ENCODE measurements at regions not wholly inside any gene's neighbourhood (a gene's known extent, or its start where the extent isn't known, plus 50 kb on each side); places are given as distances from the start of the nearest gene placed in this dataset.

DNA sequence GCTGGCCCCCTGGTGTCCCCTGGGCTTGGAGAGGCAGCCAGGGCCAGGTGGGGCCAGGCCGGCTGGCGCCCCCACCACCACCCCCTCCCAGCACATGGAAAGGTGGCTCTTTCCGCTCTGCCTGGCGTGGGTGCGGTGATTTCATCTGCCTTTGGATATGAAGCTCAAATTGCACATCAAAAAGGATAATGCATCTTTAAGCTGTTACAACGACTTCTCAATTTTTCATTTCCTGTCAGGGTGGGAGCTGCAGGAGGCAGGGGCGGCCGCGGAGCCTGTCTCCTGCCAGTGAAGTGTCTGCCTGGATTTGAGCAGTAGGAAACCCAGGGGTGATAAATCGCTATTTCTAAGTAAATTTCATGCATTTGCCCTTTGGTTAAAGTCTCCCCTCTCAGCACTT, 169.2 kb upstream of the MVB12B start:
- TF ChIP-seq, protein P1, sequence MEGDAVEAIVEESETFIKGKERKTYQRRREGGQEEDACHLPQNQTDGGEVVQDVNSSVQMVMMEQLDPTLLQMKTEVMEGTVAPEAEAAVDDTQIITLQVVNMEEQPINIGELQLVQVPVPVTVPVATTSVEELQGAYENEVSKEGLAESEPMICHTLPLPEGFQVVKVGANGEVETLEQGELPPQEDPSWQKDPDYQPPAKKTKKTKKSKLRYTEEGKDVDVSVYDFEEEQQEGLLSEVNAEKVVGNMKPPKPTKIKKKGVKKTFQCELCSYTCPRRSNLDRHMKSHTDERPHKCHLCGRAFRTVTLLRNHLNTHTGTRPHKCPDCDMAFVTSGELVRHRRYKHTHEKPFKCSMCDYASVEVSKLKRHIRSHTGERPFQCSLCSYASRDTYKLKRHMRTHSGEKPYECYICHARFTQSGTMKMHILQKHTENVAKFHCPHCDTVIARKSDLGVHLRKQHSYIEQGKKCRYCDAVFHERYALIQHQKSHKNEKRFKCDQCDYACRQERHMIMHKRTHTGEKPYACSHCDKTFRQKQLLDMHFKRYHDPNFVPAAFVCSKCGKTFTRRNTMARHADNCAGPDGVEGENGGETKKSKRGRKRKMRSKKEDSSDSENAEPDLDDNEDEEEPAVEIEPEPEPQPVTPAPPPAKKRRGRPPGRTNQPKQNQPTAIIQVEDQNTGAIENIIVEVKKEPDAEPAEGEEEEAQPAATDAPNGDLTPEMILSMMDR (IDR thresholded peaks at IDR 0.05; ENCODE audit: insufficient read depth, low read length), result no peak
- TF ChIP-seq POLR2AphosphoS5 (IDR thresholded peaks at IDR 0.05; ENCODE audit: low read depth), result no peak

Measured in HL-60 (cell line).